NCI-H1105 treated with DMSO at 0.1 percent for 48 hours (cell line): ENCODE measurements at regions not wholly inside any gene's neighbourhood (a gene's known extent, or its start where the extent isn't known, plus 50 kb on each side); places are given as distances from the start of the nearest gene placed in this dataset.

Experiments
- DNase-seq: peaks from one replicate; lab custom pipeline; 2025; lab: John Stamatoyannopoulos, UW

DNA sequence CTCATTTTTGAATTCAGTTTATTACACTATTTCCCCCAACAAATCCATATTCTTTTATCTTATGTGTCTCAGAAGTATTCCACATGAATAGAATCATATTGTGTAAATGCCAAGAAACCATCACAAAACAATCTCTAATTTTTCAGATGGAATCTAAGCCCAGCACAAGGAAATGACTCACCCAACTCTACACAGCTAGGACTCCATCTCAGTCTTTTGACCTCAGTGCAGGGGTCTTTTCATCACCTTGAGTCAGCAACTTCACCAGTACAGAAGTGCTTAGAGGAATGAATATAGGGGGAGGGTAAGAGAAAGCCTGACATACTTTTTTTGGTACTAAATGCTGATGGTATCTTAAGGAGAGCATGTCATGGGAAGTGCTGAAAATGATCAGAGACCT, 169.3 kb upstream of the LRRN1 start:
- no peak for DNase-seq

- DNase-seq = no peak
Observed at GRCh38 chr3:3628676-3629328, 170.4 kb upstream of the LRRN1 start.

- no peak for DNase-seq
Observed at GRCh38 chr3:3627114-3627513, 172.1 kb upstream of the LRRN1 start.

- DNase-seq = no peak
Observed at GRCh38 chr3:3625544-3626271, 173.5 kb upstream of the LRRN1 start.

DNA sequence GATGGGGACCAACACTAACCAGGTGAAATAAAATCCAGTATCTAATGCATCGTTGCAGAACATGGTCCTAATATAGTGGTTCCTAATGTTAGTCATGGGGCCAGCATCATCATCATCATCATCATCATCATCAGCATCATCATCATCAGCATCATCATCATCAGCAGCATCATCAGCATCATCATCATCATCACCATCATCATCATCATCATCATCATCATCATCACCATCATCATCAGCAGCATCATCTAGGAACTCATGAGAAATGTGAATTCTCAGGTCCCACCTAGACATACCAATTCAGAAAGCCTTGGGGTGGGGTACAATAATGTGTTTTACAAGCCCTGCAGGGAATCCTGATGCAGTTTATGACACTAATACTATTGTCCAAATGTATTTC, 179.4 kb upstream of the LRRN1 start:
- no peak for DNase-seq

GRCh38 chr3:3618623-3619022, 180.6 kb upstream of the LRRN1 start:
- no peak for DNase-seq

DNA sequence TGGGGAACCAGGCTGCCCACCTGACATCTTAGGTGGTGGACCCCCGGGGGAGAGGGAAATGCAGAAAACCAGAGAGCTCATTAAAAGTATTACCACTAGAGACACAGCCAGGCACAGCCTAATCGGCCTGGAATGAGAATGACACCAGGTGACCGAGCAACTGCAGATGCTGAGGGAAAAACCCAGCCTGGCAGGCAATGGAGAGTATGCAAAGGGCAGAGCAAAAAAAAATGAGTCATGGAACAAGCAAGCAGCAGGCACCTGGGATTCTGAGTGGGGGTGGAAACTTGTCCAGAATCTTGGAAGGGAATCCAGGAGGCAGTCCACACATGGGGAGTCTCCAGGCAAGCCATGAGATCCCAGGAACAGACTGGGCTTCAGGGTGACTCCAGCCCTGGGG, 183.7 kb upstream of the LRRN1 start:
- DNase-seq = no peak

- DNase-seq = no peak
Observed at GRCh38 chr3:3610581-3611298, 188.5 kb upstream of the LRRN1 start.

DNA sequence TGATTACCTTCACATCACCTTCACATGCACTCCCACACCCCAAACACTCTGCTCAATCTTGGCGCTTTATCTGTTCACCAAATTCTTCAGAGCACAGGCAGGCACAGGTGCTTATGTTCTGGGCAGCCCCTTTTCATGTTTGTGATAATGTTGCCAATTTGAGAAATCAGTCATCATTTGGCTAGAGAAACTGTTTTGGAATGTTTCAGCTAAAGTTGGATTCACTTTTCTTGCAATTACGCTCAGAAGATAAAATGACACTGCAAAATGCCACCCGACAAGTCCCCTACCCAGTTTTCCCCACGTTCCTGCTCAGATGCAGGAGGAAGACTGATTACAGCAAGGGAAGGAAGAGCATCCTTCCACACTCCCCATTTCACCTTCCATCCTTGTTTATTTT, 192.9 kb upstream of the LRRN1 start:
- no peak for DNase-seq

DNA sequence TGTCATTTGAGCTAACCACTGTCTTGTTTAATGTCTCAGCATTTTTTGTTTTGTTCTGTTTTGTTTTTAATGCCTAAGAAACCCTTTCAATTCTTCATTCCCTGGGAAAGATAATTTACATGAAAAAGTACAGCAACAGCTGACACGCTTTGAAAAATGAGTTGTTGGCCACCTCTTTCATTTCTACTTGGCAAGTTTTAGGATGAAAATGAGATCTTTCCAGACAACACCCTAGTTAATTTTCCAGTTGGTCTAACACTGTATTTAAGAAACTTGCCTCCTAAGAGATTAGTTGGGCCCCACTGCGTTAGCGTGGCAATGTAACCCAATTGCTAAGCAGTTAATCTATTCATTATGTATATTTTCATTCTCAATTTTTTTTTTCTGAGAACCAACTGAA, 194.0 kb upstream of the LRRN1 start:
- no peak for DNase-seq

- DNase-seq = no peak
Observed at GRCh38 chr3:3603351-3603750, 195.9 kb upstream of the LRRN1 start.

- DNase-seq = no peak
Observed at GRCh38 chr3:3600665-3601340, 198.4 kb upstream of the LRRN1 start.

- DNase-seq = no peak
Observed at GRCh38 chr3:3599016-3599415, 200.2 kb upstream of the LRRN1 start.

- DNase-seq = no peak
Observed at GRCh38 chr3:3594986-3595385, 204.2 kb upstream of the LRRN1 start.

DNA sequence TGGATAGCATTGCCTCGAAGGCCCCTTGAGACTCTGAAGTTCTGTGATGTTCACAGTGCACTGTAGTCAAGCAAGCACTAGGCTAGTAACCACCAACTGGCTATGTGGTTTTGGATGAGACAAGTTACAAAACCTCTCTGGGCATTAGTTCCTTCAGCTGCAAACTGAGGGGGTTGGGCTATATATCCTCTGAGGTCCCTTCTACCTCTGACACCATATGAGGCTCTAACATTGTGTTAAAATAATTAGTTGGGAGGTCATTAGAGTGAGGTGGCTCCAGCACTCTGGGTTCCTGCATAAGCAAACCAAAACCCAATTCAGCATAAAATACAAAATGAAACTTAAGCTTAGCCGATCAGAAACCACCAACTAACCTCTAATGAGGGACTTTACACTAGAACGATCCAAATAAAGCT, 209.5 kb upstream of the LRRN1 start:
- no peak for DNase-seq

DNA sequence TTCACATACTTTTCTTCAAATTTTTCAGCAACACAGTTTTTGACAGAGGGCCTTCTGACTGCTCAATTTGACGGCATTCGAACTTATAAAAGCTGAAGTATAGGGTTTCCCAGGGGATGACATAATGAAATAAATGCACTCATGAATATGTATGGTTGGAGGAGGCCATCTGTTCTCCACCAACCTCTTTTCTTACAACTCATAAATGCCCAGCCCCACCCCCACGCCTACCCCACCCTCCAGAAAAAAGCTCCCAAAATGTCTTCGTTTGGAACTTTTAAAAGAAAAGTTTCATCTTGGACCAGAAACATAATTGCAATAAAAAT, 211.6 kb upstream of the LRRN1 start:
- DNase-seq = no peak

DNA sequence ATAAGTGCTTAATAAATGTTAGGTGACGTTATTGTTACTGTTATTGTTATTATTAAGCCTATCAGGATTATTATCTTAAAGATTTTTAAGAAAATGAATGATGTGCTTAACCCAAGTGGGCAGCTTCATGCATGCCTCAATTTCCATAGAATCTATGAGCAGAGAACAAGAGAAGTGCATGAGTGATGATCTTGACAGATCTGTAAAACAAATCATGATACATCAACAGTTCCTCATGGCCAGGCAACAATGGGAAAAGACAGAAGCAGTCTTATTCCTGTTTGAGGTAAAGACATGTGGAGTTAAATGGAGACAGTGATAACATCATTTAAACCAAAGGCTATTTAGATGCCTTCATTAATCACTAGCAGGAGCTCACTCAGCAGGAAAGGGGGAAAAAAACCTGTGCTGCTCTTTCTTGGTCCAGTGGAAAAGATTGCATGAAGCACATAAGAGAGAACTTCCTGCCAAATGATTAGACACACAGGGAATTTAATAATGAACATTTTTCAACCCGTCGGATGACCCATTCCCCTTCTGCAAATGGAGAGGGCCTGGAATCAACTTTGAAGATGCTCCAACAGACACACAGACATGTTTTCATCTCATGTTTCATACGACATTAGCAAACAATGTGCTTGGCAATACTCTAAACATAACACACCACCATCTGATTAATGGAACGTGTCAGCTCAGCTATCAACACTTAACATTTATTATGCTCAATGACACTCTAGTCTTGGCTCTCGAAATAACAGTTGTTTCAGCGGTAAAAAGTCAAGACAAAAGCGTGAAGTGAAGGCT, 212.2 kb upstream of the LRRN1 start:
- DNase-seq = no peak

DNA sequence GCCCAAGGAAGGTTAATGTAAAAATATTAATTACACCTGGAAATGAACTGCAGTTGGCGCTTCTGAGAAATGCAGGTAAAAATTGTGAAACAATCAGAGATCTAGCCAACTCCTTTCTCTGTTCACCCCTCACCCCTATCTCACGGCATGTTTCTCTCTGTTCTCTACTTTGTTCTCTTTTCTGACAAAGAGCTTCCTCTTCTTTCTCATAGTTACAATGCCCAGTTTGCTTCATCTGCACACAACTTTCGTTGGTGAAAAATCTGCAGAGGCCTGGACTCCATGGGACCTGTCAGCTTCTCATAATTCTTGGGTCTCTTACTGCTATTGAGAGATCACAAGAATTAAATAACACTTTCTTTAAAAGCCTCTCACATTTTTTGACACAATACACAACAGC, 212.9 kb upstream of the LRRN1 start:
- no peak for DNase-seq

DNA sequence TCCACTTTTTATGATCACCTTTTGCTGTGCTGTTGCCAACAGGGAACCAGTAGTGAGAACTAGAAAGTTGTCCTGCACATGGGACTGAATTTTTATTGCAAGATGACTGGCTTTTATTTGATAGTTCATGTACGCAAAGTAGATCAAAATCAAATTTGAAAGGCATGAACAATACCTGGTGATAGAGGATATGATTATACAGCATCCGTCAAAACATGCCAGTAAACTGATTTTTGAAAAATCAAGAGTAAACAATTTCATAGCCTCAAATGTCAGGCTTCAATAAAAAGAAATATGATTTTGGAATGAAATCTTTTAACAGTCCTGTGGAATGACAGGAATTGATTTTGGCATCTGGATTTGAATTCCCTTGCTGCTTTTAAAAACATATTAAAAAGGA, 219.6 kb upstream of the LRRN1 start:
- DNase-seq = no peak

- DNase-seq = no peak
Observed at GRCh38 chr3:3578718-3579117, 220.5 kb upstream of the LRRN1 start.

DNA sequence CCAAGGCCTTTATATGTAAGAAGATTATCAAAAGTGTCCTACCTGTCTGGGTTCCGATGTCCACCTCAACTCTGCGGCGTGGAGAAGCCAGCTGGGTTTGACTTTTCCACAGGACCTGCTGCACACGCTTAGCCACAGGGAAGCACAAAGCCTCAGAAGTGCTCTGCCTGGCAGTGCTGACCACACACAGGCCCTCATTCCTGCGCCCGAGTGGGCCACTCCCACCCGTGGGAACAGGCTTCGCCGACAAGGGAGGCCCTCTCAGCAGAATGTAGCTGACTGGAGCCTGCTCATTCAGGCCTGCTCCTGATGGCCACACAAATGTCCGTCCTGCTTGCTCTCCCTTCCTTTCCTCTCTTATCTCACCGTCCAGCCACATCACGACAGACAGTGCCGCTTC, 221.4 kb upstream of the LRRN1 start:
- no peak for DNase-seq

GRCh38 chr3:3573341-3573740, 225.9 kb upstream of the LRRN1 start:
- no peak for DNase-seq
